HT-29 (cell line): ENCODE measurements at regions not wholly inside any gene's neighbourhood (a gene's known extent, or its start where the extent isn't known, plus 50 kb on each side); places are given as distances from the start of the nearest gene placed in this dataset.
A peak's percentile ranks its signal among the peaks of the same experiment; 100 is the strongest.

Source experiments
- DNase-seq: peaks from one replicate; pipeline ENCODE4 v3.0.0-alpha.2; 2015; ENCODE audit warnings: low spot score

- DNase-seq, result peak; percentile 36
Observed at GRCh38 chr1:193754732-193755427, 568.5 kb upstream of the B3GALT2 start.

DNA sequence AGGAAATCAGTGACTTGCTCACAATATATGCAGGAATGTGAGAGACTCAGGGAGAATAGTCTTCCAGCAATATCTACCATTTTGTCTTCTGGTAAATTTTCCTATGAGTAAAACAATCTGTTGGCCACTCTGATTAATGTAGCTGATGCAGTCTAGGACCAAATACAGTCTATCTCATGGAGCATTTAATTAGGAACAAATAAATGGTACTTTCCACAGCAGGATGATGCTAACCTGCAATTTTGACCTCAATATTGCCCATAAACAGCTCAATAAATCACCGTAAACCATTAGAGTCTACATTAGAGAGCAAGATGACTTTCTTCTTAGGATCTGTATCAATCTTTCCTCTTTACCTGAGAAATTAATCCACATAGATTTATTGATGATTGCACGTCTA, 567.7 kb upstream of the B3GALT2 start:
- no peak for DNase-seq

DNA sequence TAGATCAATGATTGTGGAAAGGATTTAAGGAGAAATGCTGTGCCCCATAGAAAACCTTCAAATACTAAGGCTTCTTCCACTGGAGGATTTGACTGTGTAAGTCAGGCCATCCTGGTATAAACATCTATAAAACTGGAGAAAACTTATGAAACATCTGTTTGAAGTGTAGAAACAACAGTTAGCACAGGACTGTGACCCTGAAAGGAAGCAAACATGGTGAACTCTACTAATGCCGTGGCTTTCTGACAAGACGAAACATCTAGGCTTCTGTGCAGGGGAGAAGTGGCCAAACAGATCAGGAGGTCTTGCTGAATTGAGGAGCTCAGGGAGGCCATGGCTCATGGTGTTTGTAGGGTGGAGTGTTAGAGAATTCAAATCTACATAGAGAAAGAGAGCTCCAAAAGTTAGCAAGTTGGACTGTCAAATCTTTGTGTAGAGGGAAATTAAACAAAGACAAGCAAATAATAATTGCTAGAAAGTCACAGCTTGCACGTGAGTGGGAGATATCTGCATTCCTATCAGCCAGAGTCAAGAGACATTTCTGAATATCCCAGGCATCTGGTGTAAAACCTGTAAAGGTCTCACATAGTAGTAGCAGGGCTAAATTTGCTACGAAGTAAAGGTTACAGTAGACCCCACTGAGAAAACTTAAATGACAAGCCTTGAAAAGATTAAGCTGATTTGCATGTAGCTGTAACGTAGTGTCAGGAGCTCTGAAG, 566.8 kb upstream of the B3GALT2 start:
- no peak for DNase-seq

- no peak for DNase-seq
Observed at GRCh38 chr1:193749868-193750267, 563.5 kb upstream of the B3GALT2 start.

GRCh38 chr1:193747579-193747978, 561.2 kb upstream of the B3GALT2 start:
- DNase-seq, result no peak

- DNase-seq, result no peak
Observed at GRCh38 chr1:193741228-193741627, 554.8 kb upstream of the B3GALT2 start.

DNA sequence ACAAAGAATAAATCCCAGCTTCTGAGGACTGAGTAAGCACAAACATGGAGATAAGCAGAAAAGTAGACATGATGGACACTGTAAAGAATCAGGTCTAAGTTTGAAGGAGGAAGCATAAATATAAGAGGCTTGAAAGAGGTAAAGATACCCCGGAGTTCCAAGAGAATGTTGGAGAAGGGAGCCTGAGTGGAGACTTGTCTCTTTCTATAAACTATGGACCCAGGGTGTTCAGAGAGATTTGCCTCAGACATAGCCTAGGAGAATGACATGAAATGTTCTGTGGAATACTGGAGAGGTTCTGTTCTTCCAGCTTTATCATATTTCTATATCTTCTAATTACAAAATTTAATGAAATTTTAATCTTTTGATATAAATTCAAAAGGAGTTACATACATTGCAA, 554.3 kb upstream of the B3GALT2 start:
- DNase-seq, result no peak

DNA sequence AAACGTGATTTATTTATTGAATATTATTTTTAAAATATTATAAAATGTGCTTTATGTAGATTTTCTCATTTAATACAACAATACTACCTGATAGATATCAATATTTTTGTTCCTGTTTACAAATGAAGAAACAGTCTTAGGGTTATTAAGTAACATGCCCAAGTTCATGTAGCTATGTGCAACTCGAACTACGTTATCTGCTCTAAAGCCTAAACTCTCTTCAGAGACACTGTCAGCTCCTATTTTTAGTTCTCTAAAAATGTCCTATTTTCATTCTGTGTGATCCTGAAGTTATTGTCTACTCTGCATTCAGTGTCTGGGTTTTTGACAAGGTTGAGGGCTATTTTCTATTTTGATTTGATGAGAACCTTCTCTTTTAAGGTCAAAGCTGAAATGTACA, 550.1 kb upstream of the B3GALT2 start:
- DNase-seq, result no peak

DNA sequence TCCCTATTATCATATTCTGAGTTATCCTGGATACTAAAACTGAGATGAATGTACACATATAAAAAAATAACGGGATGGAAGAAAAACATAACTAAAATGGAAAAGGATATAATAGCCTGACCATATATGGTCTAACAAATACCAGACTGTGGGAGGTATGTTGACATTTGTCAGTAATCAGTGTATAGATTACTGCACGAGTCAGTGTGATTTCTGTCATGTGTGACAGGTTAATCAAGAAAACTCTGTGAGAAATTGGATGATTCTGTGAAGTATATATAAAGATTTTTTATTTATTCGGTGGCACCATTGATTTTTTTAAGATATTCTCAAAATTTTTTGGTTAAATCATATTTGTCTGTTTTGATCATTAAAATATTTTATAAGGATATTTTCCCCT, 547.3 kb upstream of the B3GALT2 start:
- no peak for DNase-seq

DNA sequence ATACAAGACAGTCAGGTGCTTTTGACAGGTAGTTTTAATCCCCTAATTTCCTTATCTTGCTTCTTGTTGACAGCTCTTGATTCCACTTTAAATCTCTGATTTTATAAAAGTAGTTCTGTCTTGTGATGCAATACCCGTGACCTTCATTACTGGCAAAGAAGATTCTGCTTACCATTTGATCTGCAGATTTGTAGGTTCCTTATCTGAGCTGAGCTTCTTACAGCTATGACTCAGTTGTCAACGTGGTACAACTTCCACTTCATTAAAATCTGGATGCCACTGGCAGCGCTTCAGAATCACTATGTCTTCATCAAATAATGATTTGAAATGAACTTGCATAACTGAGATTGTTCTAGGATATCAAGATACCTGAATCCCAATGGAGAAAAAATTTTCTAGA, 543.6 kb upstream of the B3GALT2 start:
- no peak for DNase-seq

- DNase-seq, result no peak
Observed at GRCh38 chr1:193729429-193729828, 543.0 kb upstream of the B3GALT2 start.

- no peak for DNase-seq
Observed at GRCh38 chr1:193727850-193728249, 541.4 kb upstream of the B3GALT2 start.

DNA sequence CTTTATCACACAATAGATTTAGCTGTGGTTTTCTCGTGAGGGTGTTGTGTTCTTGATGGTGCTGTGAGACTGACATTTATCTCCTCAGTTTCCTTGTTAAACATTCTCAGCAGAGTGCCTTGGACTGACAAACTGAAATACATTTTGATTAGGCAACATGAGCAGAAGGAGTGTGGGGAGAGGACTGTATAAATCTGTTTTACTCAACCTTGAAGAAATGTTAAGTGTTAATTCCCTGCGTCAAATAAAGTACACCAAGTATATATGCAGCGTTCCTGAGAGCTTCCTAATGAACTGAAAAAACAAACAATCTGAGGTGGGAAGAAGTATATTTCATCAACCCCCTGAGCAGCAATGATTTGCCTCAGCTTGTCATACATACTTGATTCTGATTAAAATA, 540.3 kb upstream of the B3GALT2 start:
- no peak for DNase-seq

DNA sequence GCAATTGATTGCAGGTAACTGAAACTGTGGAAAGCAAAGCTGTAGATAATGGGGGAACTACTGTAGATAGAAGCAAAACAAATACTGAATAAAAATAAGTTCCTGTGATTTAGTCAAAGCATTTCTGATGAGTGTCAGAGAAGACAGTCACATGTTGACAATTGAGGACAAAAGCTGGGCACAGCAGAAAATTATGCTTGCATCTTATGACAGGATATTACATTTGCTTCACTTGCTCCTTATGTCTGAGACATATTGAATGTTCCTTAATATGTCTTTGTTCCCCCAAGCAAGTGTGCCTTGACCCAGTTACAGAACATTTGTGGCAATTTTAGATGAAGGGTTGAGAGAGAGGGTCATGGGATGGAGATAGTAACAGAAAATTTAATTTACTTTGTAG, 526.0 kb upstream of the B3GALT2 start:
- DNase-seq, result no peak

DNA sequence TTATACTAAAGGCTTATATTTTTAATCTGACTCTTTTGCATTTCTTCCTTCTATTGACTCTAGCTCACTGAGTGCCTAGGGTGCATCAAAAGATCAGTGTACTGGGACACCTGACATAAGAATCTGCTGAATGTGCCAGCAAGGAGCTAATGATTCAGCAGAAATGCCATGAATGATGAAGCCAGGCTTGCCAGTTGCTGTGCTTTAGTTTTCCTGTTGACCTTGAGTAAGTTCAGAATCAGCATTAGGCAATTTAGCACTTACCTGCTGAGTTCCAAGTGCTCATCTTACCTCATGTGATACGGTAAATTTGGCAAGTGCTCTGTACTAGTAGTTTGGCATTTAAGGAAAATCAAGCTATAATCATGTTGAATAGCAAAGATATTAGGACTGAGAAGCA, 523.2 kb upstream of the B3GALT2 start:
- DNase-seq, result no peak

GRCh38 chr1:193707271-193708021, 521.0 kb upstream of the B3GALT2 start:
- no peak for DNase-seq

DNA sequence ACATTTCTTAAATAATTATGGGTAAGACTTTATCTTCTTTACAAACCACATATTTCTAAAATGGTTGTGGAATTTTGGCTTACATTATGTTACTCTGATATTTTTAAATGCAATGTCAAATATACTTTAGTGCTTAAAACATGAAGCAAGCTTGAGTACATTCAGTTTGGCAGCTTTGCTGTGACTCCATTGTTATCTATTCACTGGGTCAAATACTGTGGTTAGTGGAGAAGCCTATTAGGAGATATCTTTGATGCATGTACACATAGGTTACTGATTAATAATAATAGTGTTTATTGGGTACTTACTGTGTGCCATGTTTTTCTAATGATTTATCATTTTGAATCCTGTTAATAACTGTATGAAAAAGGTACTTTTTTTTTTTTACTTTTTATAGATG, 520.4 kb upstream of the B3GALT2 start:
- no peak for DNase-seq

DNA sequence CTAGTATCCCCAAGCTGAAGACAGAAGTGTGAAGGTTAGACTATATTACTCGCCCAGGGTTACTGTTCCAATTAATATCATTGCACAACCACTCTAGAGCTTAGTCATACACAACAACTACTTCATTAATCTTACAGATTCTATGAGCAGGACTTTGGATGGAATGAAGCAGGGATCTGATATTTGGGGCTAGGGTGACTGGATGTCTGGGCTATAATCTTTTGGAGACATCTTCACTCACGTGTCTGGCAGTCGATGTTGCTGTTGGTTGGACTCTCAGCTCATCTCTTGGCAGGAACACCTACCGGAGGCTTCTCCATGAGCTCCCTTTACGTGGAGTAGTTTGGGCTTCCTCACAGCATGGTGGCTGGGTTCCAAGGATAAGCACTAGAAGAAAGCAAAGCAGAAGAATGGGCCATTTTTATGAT, 519.2 kb upstream of the B3GALT2 start:
- DNase-seq, result no peak

DNA sequence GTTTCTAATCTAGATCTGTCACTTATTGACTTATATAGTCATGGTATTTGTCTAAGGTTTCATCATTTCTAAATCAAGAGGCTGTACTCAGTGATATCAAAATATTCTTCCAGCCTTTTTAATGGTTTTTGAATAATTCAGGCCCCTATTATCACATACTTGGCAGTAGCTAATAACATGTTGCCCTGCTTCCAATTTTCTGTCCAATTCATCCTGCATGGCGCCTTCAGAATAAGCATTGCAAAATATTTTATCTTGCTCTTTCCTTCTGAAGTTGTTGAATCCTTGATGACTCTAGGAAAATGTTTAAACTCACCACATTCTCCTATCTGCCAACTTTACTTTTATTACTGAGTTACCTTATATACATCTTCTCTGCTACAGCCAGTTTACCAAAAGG, 517.2 kb upstream of the B3GALT2 start:
- DNase-seq, result no peak

DNA sequence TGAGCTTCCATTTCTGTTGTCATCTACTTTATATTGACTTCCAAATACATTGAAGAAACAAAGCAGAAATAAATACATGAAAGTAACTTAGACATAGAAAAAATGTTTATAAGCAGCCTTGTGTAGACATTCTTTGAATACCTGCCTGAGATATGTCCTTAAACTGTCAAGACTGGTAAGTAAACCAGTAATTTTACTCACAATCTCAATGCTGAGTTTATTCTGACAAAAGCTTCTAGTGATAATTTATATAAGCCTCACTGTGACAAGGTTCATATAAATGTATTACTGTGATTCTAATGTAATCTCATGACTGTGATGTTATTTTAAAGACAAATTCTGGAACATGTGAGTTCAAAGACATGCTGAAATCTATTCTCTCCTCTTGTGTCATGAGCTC, 516.7 kb upstream of the B3GALT2 start:
- no peak for DNase-seq

DNA sequence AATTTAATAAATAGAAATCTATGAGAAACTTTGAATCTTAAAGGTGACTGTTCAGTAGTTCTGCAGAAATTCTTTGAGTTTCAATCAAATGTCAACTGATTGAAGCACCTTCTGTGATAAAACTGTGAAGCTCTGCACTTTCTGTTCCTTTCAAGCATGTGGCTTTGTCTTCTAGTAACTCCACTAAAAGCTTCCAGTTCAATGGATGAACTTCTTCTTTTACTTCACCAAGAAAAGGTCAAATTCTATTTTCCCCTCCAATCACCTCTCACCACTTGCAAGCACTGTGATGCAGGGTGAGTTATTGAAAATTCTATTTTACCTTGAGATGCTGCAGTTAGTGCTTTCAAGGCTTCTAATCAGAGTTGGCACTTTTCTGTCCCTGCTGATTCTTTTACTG, 515.3 kb upstream of the B3GALT2 start:
- DNase-seq, result no peak

GRCh38 chr1:193700710-193701355, 514.4 kb upstream of the B3GALT2 start:
- no peak for DNase-seq
